TTC549 (cell line): ENCODE measurements at regions not wholly inside any gene's neighbourhood (a gene's known extent, or its start where the extent isn't known, plus 50 kb on each side); places are given as distances from the start of the nearest gene placed in this dataset.
"Not testable (repeated sequence)": the region's sequence is repeated elsewhere in the genome, so short reads cannot be mapped to it uniquely, and the experiment has no call there.

Experiments
- FAIRE-seq: peaks from 2 replicates; lab custom pipeline; 2012; peaks lifted over from hg19 to GRCh38; lab: Jason Lieb, UNC

DNA sequence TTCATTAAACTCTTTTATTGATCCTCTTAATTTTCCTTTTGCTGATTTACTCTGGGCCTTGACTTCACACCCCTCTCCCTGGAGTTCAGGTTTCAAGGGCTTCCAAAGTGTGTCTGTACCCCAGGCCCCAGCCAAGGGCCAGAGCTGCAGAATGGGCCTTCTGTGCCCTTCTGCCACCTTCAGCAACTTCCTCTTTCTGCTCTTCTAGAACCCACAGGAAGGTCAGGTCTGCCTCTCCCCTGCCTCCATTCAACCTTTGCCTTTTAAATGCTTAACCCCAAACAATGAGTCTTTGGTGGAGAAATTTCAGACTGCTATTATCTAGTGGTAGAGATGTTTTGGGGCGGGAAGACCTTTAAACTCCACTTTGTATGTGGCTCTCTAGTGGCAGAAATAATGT lies 63.1 kb downstream of the TSN start:
- FAIRE-seq = no peak

DNA sequence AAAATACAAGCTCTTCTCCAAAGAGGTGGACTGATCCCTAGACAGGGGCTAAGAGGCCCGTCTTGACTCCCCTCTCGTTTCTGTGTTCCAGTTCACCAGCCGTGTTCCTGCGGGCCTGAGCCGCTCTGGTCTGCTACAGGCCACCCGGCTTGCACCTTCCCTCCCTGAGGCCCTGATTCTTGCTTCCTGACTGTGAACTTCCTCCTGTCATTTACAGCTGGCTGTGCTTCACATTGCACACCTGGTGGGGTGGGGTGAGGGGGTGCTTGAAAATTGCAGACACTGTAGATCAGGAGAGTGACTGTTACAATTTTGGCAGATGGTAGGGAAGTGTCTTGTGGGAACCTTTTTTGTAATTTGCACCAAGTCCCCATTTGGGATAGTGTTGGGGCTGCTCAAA lies 64.4 kb downstream of the TSN start:
- FAIRE-seq = no peak

DNA sequence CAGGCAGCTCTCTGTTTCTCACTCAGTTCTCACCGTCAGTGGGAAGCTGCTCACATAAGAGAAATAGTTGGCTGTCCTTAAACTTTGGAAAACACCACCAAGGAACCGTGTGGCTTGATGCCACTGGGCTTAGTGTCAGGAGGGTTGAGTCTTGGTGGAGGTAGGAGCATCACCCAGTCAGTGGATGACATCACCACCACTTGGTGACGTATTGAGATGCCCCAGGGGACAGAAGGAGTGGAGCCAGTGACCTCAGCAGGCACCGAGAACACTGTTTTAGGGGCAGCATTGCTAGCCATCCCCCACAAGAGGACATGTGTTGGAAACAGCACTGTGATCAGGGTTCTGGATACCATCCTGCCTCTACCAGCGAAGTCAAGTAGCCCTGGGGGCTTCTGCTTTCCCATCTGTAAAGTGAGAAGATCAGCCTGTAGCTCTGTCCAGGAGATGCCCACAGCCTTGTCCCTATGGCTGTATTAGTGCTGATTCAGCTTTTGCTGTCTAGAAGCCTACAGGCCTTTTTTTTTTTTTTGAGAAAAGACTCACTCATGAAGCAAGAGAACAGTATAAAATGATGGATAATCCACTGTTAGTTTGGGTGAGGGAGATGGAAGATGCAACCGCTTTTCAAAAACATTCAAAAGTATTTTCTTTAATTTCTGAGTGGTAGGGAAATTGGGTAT lies 66.2 kb downstream of the TSN start:
- FAIRE-seq = no peak

DNA sequence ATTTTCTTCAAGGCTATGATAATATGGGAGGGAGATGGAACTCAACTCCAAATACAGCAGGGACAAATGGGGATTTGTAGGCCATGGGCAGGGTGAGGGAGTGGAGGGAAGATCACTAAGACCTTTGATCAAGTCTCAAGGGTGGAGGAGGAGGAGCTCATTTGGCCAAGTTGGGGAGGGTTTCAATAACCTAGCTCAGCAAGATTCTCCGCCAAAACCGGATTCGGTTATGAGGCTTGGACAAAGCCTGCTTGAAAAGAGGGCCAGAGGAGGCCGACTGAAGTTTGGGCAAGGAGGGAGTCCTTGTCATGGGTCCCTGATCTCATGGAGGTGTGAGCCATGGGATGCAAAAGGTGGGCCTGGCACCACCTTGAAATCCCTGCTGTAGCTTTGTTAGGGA lies 68.8 kb downstream of the TSN start:
- FAIRE-seq = no peak

DNA sequence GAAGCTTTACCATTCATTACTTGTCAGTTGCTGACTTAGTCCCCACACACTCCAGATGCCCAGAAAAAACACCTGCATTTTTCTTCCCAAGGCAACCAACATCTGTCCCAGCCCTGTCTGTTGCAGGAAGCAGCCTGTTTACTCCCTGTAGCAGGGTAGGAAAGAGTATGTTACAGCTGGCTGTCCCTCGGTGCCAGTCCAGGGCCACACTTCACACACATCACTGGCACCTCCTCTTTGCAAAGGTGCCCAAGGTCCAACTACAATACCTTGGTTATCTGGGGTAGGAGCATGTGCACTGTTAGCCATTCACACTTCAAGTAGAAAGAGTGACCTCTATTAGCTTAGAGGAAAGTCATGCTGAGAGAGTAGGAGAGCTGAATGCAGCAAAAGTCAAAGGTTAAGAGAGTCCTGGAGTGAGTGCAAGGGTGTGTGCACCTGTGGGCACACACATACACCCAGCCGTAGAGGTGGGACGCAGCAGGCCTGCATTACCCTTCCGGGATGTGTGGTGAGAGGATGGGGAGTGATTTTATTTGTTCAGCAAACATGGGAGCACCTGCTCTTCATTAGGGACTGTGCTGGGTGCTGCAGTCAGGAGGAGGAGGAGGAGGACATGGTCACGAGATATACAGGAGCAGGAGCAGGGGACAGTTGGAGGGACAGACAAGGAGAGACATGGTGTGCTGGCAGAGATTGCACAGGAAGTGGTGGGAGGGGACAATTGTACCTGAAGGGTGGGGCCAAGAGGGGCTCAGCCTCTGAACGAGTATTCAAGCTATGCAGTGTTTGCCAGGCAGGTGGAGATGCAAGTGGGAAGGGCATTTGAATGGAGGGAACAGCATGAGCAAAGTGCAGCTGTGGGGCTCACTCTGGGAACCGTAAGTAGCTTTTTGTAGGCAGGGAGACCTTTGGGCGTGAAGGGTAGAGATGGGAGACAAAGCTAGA lies 69.8 kb downstream of the TSN start:
- no peak for FAIRE-seq

DNA sequence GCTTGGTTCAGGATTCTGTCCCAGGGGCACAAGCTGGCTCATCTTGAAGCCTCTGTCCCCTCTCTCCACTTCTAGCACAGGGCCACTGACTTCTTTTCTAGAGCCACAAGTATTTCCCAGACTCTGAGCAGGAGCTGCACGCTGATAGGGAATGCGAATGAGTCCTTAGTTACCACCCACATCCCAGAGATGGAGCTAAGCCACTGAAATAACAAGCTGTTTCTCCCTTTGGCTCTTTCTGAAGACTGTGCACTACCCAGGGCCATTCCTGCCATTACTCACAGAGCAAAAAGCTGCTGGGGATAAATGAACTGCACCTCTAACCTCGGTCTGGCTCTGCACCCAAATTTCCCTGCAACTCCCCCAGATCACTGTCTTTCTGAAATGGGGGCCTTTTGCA lies 70.6 kb downstream of the TSN start:
- no peak for FAIRE-seq

DNA sequence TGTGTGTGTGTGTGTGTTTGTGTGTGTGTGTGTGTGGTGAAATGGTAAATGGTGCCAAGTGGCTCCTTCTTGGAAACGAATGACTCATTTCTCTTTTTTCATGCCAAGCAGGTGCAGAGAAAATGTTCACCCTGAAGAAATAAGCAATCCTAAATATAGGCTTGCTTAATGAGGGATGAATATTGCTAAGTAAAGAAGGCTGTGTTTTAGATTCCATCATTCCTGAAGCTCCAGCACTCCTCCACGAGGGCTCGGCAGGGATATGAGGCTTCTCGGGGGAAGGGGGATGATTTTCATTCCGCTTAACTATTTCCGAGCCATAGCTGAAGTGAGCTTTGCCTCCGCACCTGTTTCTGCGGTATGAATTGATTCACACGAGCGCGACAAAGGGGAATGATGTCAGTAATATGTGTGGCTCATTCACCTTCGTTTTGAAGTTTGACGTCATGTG lies 72.9 kb downstream of the TSN start:
- FAIRE-seq = no peak

DNA sequence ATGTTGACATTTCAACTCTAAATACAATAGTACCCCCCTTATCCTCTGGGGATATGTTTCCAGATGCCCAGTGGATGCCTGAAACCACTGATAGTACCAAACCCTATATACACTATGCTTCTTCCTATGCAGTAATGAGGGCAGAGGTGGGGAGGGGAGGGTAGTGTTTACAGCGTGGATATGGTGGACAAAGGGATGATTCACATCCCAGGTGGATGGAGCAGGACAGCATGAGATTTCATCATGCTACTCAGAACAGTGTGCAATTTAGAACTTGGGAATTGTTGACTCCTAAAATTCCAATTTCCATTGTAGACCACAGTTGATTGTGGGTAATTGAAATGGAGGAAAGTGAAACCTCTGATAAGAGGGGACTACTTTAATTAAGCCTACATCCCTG lies 75.4 kb downstream of the TSN start:
- no peak for FAIRE-seq

DNA sequence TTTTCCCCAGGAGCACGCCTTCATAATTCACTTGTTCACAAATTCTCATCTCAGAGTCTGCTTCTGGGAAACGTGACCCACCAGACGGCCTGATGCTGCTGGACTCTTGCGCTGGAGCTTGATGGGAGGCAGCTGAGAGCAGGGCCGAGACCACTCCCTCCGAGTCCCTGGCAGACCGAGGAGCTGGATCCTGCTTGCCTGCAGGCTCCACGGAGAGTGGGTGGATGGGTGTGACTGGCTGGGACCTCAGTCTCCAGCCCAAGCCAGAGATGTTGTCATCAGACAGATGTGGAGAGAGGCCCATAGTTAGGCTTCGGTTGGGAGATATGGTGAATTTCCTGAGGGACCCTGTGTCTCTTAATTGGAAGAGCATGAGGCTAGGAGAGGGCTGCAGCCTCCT lies 76.4 kb downstream of the TSN start:
- no peak for FAIRE-seq

DNA sequence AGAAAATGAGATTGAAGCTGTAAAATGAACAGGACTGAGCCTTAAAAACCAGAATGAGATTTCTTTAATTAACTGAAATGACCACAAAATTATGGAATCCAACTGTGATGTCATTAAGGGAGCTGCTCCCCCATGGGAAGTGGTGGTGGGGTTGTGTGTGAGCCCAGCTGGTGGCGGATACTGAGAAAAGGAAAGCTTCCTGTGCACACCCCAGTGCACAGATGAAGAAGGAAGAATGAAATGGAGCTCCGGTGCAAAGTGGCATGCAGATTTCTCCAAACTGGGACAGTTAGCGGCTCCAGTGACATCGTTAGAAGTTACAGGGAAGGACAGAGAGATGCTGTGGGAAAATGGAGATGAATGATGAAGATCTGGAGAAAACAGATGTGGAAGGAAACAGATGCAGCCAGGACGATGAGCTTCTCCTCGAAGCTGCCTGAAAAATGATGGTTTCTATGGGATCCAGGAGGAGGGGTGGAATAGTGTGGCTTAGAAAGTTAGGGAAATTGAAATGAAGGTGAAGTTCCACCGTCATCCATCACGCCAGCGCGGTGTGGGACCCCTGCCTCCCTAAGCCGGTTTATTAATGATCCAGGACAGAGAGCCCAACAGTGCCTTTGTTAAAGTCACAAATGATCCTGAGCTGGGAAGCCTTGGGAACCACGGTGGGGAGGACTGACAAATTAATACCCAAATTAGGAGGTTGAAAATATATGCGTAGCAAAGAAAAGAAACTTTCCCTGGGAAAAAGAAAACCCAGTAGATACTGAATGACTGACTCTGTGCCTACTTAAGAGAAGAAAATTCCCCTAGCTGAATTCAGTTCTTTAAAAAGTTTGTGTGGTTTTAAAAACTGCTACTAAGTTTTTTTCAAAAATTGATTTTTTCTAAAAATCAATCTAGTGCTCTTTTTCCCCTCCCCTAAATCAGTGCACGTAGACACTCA lies 77.2 kb downstream of the TSN start:
- no peak for FAIRE-seq

DNA sequence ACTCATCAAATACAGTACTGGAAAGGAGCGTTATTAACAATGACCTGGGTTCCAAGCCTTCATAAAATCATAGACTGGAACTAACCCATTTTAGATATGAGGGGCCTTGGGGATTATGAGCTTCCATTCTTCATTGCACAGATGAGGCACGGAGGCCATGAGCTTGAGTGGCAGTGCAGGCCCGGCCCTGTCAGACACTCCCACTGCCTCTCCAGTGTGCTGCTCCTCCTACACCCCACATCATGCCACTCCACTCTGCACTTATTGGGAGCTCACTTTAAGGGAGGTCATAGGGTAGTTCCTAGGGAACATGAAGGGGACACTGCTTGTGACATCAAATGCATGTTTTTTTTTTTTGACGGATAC lies 77.9 kb downstream of the TSN start:
- FAIRE-seq = no peak

DNA sequence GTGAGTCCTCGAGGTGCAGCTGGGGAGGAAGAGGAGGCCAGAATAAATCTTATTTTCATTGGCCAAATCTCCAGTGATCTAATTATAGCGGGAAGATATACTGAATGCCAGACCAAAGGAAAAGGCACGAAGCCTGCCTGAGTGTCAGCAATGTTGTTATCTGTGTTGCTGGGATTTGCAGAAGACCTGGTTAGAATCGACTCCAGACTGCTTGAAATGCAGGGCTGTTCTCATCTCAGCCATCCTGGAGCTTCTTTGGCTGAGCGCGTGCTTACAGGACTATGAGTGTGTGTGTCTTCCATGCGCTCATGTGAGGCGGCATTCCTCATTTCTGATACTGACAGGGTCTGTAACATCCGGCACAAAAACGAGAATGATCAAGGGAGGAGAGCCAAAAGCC lies 81.2 kb downstream of the TSN start:
- FAIRE-seq = no peak

DNA sequence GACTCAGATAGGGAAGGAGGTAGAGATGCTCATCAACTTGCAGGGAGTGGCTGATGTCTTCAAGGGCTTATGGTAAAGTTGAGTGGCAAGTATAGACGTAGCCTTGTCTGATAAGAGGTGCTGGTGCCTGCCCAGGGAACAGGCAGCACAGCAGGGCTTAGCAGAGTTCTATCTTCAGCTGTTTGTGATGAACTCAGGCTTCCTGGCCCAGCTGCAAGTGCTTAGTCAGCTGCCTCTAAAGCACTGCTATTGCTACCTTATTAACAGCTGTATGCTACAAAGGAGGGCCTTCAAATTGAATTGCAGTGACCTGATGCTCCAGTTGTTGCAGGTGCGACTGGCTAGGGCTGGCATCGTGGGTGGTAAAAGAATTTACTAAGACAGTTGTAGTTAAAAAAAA lies 82.1 kb downstream of the TSN start:
- FAIRE-seq = no peak

DNA sequence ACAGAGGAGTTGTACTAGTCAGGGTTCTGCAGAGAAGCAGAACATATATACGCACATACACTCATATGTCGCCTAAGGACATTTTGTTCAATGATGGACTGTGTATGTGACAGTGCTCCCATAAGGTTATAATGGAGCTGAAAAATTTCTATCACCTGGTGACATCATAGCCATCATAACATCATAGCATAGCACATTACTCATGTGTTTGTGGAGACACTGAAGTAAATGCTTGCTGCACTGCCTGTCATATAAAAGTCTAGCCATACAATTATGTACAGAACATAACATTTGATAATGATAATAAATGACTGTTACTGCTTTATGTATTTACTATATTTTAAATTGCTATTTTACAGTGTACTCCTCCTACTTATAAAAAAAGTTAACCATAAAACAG lies 83.1 kb downstream of the TSN start:
- FAIRE-seq = no peak

DNA sequence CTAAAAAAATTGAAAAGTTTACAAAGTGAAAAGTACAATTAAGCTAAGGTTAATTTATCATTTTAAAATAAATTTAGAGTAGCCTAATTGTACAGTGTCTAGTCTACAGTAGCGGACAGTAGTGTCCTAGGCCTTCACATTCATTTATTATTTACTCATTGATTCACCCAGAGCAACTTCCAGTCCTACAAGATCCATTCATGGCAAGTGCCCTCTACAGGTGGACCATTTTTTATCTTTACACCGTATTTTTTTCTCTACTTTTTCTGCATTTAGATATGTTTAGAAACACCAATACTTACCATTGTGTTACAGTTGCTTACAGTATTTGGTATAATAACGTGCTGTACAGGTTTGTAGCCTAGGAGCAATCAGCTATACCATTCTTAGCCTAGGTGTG lies 84.1 kb downstream of the TSN start:
- FAIRE-seq = no peak

DNA sequence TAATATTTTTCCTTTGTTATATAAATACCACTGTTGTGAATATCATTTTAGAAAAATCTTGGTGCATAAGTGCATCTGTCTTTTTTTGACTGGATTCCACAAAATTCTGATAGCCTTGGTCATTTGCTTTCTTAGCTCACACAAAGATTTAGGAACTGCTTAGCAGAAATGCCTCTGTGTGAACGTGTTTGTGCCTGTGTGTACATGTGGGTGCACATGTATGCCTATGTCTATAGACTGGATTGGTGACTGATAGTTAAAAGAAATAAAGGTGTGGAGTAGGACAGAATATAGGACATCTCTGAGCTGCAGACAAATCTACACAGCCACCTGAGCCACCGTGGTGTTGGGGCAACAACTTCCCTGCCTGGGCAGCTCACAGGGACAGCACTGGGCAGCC lies 93.8 kb downstream of the TSN start:
- no peak for FAIRE-seq

DNA sequence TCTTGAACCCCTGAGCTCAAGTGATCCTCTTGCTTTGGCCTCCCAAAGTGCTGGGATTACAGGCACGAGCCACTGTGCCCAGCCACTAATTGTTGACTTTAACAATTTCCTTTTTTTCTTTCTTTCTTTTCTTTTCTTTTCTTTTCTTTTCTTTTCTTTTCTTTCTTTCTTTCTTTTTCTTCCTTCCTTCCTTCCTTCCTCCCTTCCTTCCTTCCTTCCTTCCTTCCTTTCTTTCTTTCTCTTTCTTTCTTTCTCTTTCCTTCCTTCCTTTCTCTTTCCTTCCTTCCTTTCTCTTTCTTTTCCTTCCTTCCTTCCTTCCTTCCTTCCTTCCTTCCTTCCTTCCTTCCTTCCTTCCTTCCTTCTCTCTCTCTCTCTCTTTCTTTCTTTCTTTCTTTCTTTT lies 97.7 kb downstream of the TSN start:
- not testable (repeated sequence) for FAIRE-seq

DNA sequence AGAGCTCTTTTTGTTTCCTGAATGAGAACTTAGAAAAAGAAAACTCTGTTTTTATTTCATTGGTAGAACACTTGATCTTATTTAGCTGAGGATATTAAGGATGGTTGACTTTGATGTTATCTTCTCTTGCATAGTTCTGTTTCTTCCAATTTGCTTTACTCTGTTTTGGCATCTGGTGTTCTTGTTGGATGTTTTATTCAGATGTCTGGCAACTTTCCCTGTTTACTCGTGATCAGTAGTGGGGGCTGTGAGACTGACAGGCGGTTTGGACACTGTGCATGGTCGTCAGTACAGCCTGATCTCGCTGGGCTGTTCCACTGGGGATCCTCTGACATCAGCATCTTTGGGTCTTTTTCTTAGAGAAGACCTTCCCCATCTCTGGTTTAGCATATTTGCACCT lies 100.1 kb downstream of the TSN start:
- FAIRE-seq = no peak

DNA sequence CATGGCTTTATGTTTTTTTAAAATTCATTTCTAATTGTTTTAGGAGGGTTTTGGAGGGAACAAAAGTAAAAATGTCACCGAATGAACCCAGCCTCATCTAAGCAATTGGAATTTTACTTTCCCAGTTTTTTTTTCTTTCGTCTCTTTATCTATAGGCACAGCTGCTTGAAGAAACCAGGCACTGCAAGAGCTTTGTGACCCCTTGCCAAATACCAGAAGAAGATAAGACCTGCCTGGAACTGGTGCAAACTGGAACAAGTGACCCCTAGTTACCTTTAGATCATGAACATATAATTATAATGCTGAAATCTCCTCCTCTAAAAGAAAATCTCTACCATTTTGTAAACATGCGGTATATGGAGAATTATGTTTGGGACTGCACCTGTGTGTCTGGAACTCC lies 100.9 kb downstream of the TSN start:
- no peak for FAIRE-seq

DNA sequence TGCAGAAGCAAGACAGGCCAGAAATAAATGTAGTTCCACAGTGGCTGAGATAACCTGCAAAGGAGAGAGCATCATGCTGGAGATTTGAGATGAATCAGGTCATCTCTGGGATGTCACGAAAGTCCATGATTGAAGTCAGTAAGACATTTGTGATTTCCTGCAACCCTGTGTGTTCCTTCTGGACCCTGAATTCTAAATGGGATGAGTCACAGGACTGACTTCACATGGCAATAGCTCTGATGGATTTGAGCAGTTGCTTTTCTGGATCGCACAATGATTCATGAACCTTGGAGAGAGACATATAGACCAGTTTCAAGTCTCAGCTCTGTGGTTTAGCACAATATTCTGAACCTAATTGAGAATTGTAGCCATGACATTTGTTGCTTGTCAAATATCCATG lies 102.9 kb downstream of the TSN start:
- no peak for FAIRE-seq

DNA sequence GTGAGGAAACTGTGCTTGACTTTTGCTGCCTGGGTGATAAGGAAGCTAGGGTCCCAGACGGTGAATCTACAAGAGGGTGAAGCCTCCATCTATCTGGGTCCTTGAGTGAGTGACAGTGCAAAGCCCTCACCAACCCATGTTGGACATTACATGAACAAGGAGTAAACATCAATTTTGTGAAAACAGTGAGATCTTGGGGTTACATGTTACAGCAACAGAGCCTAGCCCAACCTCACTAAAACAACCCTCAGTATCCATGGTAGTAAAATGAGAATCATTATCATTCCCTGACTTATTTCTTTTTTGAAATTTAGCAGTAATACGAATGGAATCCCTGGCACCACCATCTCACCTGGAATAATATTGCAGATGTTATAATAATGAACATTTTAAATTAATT lies 103.4 kb downstream of the TSN start:
- no peak for FAIRE-seq

DNA sequence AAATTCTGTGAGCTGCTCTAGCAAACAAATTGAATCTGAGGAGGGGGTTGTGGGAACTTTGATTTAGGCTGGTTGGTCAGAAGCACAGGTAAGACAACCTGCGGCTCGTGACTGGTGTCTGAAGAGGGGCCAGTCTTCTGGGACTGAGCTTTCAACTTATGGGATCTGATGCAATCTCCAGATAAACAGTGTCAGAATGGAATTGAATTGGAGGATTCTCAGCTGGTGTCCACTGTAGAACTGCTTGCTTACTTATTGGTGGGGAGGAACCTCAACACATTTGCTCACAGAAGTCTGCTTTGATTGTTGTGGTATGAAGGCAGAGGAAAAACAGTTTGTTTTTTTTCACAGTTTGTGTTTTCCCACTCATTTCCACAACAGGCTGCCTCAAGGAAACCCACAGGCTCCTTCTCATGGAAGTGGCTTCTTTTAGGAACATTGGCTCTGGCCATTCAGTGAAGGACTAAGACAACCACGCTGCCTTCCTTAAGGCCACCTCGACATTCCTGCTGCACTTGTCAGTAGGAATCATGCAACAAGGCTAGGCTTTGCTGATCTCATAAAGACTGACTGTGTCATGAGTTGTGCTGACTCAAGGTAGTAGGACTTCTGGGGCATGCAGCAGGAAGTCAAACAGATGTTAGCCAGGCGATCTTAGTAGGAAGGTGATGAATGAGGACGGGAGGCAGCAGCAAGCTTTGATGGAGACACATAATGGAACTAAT lies 104.7 kb downstream of the TSN start:
- FAIRE-seq = no peak
